Stimulated activated CD4-positive, alpha-beta T cell treated with anti-CD3 and anti-CD28 coated beads, Interleukin-12 subunit alpha, Interleukin-12 subunit beta, amount 100 ng/mL, for 24 hours (primary cell): ENCODE measurements at regions not wholly inside any gene's neighbourhood (a gene's known extent, or its start where the extent isn't known, plus 50 kb on each side); places are given as distances from the start of the nearest gene placed in this dataset.
"Not testable (repeated sequence)": the region's sequence is repeated elsewhere in the genome, so short reads cannot be mapped to it uniquely, and the experiment has no call there.

ENCODE experiments used
- DNase-seq, 2 experiments: peaks; one replicate each; pipeline ENCODE4 v3.0.0-alpha.2; 2020; ENCODE audit warnings: low read depth in 2 of 2

GRCh38 chr5:124551939-124552279, 194.5 kb downstream of the ZNF608 start:
- no peak for DNase-seq

- no peak for DNase-seq
Measured at GRCh38 chr5:124550731-124551130, 195.7 kb downstream of the ZNF608 start.

GRCh38 chr5:124549891-124550436, 196.5 kb downstream of the ZNF608 start:
- DNase-seq = no peak

GRCh38 chr5:124546643-124547042, 199.8 kb downstream of the ZNF608 start:
- no peak for DNase-seq

GRCh38 chr5:124544366-124545055, 201.9 kb downstream of the ZNF608 start:
- DNase-seq = no peak

GRCh38 chr5:124538931-124539330, 207.5 kb downstream of the ZNF608 start:
- DNase-seq = no peak

GRCh38 chr5:124538191-124538590, 208.2 kb downstream of the ZNF608 start:
- DNase-seq = no peak

GRCh38 chr5:124537522-124537921, 208.9 kb downstream of the ZNF608 start:
- DNase-seq = no peak

- DNase-seq = no peak
Measured at GRCh38 chr5:124537107-124537506, 209.3 kb downstream of the ZNF608 start.

GRCh38 chr5:124536333-124536732, 210.1 kb downstream of the ZNF608 start:
- DNase-seq = no peak

- no peak for DNase-seq
Measured at GRCh38 chr5:124530916-124531315, 215.5 kb downstream of the ZNF608 start.

- DNase-seq = no peak
Measured at GRCh38 chr5:124528838-124529237, 217.6 kb downstream of the ZNF608 start.

GRCh38 chr5:124527220-124527991, 219.0 kb downstream of the ZNF608 start:
- DNase-seq = no peak

GRCh38 chr5:124526079-124526478, 220.4 kb downstream of the ZNF608 start:
- DNase-seq = not testable (repeated sequence)

GRCh38 chr5:124524552-124525232, 221.7 kb downstream of the ZNF608 start:
- no peak for DNase-seq

GRCh38 chr5:124523897-124524296, 222.5 kb downstream of the ZNF608 start:
- no peak for DNase-seq

- no peak for DNase-seq
Measured at GRCh38 chr5:124522992-124523391, 223.4 kb downstream of the ZNF608 start.

- no peak for DNase-seq
Measured at GRCh38 chr5:124521461-124522230, 224.8 kb downstream of the ZNF608 start.

GRCh38 chr5:124519396-124519795, 227.0 kb downstream of the ZNF608 start:
- DNase-seq = no peak

- DNase-seq = no peak
Measured at GRCh38 chr5:124516567-124516966, 229.9 kb downstream of the ZNF608 start.

GRCh38 chr5:124515497-124516245, 230.8 kb downstream of the ZNF608 start:
- DNase-seq = no peak
